Stimulated activated CD8-positive, alpha-beta memory T cell treated with anti-CD3 and anti-CD28 coated beads, Interleukin-7, amount 100 ng/mL, for 4 hours (primary cell): ENCODE measurements at regions not wholly inside any gene's neighbourhood (a gene's known extent, or its start where the extent isn't known, plus 50 kb on each side); places are given as distances from the start of the nearest gene placed in this dataset.
A peak's percentile ranks its signal among the peaks of the same experiment; 100 is the strongest.

ENCODE experiments used
- DNase-seq, 2 donors: peaks; one replicate each; pipeline ENCODE4 v3.0.0-alpha.2; 2020; ENCODE audit warnings: low read depth in 2 of 2

DNA sequence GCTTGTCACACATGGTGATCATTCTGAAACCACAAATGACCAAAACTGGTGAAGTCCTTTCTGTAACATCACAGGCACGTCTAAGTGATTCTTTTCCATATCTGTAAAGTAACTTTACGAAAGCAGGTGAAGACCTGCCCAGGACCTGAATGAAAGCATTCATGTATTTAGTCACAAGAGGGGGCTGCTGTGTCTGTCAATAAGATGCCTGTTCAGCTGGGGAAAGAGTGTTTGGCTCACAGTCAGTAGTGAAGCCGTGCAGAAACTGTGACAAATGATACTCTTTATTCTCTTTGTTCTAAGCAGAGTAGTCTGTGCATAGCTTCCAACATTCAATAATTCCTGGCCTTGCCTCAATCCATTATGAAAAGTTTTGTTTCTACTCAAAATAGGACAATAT lies 373.5 kb upstream of the OR4E1 start:
- DNase-seq, result no peak

DNA sequence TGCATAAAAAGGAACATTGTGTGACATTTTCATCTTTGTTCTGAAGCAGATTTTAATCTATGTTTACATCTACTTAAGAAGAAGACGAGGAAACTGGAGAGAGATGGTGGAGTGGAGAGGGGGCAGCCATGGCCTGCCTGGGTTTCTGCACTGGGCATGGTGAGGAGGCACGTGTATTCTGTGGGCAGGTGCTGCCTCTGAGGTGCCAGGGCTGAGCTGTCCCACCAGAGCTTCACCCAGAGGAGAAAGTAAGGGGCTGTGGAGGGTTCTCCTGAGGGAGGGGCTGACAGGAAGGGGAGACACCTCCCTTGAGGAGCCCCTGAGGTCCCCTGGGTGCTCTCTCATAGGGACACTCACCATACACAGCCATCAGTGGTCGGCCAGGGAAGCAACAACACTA lies 372.4 kb upstream of the OR4E1 start:
- DNase-seq, result no peak

DNA sequence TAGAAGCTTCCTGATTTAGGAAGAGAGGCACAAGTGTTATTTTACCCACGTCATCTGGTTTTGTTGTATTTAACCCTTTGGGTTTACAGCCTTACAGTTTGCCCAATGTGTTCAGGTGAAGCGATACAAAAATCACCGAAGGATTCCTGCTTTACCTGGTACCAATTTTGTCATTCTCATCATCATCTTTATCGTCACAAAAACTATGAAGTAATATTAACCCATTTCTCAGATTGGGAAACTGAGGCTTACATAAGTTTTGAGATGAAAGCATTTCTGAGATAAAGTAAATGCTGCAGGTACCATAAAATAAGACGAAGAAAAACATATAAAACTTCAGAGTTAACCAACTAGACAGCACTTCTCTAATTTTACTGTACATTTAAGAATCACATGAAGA lies 370.6 kb upstream of the OR4E1 start:
- DNase-seq, result no peak

DNA sequence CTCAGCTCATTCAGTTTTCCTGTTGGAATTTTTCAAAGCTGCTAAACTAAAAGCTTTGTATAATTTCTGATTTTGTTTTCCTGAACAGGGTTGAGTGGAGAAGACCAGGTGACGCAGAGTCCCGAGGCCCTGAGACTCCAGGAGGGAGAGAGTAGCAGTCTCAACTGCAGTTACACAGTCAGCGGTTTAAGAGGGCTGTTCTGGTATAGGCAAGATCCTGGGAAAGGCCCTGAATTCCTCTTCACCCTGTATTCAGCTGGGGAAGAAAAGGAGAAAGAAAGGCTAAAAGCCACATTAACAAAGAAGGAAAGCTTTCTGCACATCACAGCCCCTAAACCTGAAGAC lies 367.1 kb upstream of the OR4E1 start:
- no peak for DNase-seq

DNA sequence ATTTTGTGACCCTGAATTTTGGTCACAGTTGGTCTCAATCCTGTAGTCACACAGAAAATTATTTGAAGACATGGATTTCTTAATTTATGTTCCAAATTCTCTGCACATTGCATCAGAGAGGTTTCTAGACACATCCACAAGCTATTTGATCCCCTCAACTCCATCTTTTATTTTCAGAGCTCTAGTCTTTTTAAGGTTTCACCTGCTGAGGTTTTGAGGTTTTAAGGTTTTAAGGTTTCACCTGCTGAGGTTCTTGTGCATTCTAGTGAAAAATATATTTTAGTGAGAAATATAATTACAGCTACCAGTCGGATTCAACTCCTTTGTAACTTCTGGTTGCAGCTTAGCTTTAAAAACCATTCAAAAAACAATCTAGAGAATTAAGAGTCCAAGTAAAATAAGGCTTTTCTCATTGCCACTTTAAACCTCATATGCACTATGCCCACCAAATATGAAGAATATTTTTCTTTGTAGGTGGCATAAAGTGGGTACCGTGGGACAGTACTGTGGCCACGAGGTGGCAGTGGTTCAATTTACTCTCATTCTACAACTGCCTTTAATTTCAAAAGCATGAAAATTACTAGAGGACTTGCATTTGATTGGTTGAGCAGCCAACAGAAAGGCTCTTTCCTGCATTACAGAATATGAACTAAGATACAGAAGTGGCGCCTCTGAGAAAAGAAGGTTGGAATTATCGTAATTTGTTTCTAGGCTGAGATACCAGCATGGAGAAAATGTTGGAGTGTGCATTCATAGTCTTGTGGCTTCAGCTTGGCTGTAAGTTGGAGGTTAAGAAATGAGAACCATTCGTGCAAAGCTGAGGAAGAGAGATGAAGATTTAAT lies 366.5 kb upstream of the OR4E1 start:
- peak in 1 of 2 donors; percentile 6 for DNase-seq

DNA sequence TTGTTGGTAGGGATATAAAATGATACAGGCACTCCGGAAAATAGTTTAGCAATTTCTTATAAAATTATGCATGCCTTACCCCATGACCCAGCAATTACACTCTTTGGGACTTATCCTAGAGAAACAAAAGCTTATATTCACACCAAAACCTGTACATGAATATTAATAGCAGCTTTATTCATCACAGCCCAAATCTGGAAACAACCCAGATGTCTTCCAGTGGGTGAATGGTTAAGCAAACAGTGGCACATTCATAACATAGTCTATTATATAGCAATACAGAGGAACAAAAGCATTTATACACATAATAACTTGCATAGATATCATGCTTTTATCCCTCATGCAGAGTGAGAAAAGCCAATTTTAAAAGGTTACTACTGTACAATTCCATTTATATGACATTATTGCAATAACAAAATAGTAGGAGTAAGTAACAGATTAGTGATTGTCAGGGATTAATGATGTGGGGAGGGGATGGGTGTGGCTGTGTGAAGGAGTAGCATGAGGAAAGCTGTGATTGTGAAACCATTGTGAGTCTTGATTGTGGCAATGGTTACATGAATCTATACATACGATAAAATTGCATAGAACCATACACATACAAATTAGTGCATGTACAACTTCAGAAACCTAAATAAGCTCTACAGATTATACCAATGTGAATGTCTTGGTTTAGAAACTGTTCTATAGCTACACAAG lies 363.1 kb upstream of the OR4E1 start:
- no peak for DNase-seq

DNA sequence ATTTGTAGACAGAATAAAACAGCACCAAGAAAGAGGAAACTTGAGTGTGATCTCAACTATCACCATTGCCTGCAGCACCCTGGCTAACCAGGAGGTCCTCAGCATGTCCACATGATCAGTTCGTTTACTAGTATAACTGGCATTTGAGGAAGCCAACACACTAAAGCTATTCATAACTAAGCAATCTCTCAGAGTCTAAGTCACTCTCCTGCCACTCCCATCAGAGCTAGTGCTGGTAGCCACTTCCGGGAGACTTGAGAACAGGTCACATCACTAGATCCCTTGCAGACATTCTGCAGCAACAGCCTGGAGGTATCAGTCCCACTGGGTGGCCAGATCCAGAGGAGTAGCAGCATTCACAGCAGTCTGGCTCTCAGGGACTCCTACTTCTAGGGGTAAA lies 352.9 kb upstream of the OR4E1 start:
- no peak for DNase-seq

DNA sequence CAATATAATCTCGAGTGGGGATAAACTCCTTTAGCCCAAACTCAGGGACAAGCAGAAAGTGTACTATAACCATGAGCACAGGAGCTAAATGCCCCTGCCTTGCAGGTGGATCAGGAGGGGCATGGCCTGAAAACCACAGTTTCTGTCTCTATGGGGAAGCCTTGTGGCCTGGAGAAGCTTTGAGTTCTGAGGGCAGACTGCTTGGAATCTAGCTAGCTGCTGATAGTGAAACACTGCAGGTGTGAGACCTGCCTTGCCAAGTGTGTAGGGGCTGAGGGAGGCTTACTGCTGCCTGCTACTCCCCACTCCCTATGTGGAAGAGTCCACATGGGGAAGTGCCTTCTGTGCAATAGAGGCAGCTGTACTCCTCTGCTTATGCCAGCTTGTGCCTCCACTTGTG lies 352.3 kb upstream of the OR4E1 start:
- no peak for DNase-seq

DNA sequence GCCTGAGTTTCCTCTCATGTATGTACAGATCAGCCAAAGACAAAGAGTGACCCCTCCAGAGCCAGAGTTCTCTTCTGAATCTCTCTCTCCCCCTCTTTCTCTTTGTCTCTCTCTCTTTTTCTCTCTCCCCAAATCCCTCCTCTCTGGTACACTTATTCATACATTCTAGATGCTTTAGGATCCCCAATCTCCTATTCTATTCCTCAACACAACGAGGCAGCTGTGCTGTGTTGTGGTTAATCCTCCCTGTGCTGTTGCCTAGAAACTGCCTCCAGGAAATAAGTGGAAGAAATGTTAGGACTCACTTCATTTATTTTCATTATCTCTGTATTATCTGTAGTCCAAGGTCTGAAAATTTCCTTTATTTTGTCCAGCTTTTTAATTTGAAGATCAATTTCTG lies 350.5 kb upstream of the OR4E1 start:
- no peak for DNase-seq

DNA sequence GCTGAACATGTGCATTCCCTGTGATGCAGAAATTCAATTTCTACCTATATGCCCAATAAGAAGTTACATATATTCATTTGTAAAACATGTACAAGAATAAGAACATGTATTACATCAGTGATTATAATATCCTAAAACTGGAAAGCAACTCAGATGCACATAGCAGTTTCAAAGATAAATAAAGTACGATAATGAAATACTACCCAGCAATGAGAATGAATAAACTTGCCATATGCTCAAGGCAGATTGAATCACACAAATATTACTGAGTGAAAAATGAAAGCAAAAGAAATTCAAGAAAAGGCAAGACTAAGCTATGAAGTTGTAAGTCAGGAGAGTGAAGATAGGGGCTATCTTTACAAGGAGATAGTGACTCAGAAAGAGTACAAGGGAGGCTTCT lies 345.3 kb upstream of the OR4E1 start:
- no peak for DNase-seq

DNA sequence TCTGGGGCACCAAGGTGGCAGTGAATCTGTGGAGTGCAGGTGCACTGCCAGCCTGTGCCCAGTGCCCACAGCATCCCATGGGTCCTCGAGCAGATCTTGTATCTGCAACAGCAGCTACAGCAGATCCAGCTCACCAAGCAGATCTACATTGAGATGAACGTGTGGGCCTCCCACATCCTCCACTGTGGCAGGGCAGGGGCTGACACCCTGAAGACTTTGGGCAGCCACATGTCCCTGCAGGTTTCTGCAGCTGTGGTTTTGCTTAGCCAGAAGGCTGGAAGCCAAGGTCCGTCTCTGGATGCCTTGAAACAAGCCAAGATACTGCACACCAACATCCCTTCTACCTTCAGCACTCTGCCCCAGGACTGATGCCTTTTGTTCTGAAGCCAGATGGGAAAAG lies 338.8 kb upstream of the OR4E1 start:
- DNase-seq, result no peak

DNA sequence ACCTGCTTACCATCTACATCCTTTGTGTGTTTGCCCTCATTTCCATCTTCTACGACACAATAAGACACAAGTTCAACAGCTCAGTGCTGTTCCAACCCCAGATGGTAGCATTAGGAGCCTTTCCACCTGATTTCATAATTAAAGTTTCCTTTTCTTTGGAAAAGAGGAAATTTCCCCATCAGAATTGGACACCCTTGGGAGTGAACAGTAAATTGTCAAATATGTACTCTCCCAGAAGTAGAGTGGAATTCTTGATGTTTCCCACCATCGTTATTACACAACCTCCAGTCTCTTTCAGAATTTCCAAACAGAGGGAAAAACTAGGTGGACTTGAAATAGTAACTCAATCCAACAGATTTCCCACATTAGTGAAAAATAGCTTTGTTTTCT lies 337.6 kb upstream of the OR4E1 start:
- DNase-seq, result no peak

DNA sequence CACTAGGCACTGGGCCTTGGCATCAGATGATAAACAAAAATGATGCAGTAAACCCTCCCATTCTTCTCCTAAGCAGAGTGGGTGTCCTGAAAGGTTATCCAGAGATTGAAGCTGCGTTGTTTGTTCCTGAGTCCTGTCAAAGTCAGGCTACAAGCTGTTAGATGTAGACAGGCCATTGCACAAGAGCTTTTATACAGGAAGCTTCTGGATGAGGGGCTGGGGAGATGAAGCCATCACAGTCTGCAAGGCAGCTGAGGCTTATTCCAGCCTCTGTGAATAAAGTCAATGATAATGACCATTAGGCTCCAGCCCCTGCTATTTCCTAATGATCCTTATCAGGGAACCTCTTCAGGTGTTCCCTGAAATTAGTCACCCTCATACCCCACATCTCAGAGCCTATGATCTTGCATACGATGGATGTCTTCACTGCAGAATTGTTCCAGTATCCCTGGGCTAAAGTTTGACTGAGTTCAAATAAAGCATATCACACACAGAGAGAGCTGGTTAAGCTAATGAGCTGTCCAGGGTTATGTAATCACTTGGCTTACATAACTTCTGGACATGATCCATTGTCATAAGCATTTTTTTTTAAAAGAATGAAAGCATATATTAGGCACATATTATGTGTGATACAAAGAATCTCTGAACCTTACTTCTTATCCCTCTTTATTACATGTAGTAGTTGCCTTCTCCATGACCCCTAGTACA lies 337.1 kb upstream of the OR4E1 start:
- no peak for DNase-seq

DNA sequence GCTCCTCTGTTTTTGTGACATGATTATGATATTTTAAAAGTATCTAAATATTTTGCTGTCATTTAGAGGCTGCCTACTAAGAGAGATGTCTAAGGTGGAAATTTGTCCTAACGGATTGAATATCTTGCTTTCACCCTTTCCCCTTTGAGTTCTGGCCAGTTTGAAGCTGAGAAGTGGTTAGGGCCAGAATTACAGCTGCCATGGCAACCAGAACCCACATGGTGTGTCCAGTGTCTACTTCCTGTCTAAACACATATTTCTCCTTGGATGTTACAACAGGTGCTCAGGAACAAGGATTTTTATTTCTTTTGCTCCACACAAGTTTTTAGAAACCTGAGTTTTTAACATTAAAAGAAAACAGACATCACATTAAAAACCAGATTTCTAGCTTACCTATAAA lies 335.1 kb upstream of the OR4E1 start:
- DNase-seq, result no peak

DNA sequence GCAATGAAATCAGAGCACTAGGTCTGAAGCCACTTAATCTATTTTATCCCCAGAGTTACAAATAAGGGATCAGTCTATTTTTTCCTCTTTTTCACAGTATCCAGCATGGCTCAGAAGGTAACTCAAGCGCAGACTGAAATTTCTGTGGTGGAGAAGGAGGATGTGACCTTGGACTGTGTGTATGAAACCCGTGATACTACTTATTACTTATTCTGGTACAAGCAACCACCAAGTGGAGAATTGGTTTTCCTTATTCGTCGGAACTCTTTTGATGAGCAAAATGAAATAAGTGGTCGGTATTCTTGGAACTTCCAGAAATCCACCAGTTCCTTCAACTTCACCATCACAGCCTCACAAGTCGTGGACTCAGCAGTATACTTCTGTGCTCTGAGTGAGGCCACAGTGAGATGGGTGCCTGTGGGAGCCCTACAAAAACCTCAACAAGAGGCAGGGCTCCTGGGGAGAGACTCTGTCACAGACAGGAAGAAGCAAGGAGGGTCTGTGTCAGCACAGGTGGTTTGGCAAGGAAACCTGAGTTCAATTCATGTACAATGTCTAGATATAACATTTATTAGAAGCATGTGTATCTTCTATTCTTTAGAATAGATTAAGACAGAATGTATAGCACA lies 334.3 kb upstream of the OR4E1 start:
- DNase-seq, result no peak

DNA sequence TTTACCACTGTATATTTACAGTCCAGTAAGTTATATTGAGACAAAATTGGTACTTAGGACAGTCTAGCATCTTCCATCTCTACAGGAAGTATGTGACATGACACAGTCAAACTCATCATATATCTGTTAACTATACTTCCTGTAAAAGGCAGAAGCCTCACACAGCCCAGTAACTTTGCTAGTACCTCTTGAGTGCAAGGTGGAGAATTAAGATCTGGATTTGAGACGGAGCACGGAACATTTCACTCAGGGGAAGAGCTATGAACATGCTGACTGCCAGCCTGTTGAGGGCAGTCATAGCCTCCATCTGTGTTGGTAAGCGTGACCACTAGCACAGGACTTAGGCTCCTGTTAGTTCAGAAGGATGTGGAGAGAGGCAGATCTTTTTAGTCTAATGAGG lies 333.7 kb upstream of the OR4E1 start:
- DNase-seq, result no peak

DNA sequence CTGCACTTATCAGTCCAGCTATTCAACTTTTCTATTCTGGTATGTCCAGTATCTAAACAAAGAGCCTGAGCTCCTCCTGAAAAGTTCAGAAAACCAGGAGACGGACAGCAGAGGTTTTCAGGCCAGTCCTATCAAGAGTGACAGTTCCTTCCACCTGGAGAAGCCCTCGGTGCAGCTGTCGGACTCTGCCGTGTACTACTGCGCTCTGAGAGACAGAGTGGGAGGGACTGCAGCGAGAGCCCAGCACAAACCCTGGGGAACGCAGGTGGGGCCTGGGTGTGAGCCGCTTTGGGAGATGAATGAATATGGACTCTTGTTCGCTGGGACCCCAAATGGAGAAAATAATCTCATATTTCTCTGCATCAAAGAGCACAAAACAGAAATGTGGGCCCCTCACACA lies 329.8 kb upstream of the OR4E1 start:
- DNase-seq, result no peak

DNA sequence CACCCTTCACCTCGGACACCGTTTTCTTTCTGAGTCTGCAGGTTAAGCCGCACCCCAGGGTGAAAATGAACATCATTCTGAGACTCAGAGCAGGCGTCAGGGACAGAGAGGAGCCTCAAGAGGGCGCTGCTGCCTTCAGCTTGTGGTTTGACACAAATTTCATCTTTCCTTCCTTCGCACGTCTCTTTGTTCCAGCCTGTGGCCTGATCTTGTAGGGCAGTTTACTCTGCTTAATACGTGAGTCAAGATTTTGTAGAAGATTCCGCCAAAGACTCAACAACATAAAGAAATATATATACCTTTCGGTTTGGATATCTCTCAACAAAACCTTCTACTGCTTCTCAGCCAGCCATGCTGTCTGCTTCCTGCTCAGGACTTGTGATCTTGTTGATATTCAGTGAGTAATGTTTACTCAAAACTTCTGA lies 329.3 kb upstream of the OR4E1 start:
- DNase-seq, result peak in 1 of 2 donors; percentile 46

DNA sequence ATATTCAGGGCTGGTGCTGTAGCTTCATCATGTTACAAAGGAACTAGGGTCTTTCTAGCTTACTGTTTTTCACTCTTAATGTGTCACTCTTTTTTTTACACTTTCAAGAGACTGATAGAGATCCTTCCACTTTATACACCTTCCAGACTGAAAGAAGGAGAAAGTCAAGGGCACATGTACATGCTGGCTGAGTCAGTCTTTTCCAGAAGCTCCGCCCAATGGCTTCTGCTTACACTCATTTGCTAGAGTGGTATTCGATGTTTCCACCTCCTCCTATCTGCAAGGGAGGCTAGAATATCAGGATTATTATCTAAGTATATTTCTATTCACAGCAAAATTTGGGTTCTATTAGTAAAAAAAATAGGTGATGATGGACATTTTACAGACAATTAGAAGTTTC lies 325.8 kb upstream of the OR4E1 start:
- DNase-seq, result peak in 1 of 2 donors; percentile 6

DNA sequence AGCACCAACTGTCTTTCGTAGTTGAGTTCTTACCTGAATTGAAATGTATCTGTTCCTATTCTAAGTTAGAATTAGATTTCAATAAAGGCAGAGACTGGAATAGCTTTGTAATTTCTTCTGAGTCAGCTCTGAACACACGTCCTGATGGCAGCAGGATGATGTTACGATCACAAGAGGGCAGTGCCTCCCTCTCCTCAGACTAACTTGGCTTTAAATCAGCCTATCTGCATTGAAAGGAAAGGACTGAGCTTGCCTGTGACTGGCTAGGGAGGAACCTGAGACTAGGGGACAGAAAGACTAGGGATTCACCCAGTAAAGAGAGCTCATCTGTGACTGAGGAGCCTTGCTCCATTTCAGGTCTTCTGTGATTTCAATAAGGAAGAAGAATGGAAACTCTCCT lies 323.7 kb upstream of the OR4E1 start:
- peak in 1 of 2 donors; percentile 7 for DNase-seq

DNA sequence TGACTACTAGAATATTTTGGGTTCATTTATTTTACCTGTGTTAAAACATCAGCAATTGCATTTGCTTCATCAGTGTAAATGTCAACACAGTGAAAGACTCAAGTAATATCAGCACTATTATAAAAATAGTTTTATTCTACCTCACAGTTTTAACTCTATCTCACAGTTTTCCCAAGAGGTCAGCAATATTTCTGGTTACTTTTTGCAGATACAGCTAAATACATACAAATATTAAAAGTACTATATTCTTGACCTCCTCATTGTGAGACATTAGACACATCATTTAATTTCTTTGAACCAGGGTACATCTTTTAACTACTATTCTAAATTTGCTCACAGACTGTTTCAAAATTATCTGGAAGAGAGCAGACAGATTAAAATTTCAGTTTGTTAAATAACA lies 321.7 kb upstream of the OR4E1 start:
- no peak for DNase-seq

DNA sequence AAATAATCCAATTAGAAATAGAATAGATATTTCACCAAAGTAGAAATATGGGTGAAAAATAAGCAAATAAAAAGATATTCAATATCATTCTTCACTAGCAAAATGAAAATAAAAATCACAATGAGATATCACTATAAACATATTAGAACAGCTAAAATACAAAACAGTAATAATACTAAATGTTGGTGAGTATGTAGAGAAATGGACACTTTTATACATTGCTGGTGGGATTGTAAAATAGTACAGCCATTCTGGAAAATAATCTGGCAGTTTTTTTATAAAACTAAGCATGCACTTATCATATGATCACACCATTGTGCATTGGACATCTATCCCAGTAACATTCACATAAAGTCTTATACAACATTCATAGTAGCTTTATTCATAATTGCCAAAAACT lies 320.2 kb upstream of the OR4E1 start:
- no peak for DNase-seq

DNA sequence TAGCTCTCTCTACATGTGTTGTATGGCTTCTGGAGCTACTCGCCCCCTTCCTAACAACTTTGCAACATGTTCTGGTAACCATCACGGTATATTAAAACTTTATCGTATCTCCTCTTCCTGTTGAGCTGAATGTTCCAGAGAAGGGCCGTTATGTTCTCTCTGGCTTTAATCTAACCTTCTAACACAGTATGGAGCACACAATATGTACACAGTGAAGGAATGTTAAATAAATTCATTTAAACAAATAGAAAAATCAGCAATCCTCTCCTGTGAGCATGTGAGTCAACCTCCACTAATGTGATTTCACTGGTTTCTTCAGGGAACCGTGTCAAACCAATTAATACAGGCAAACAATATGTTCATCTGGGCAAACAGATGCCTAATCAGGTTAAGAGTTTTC lies 319.5 kb upstream of the OR4E1 start:
- no peak for DNase-seq
